ENCODE measurements at regions not wholly inside any gene's neighbourhood (a gene's known extent, or its start where the extent isn't known, plus 50 kb on each side); places are given as distances from the start of the nearest gene placed in this dataset.

DNA sequence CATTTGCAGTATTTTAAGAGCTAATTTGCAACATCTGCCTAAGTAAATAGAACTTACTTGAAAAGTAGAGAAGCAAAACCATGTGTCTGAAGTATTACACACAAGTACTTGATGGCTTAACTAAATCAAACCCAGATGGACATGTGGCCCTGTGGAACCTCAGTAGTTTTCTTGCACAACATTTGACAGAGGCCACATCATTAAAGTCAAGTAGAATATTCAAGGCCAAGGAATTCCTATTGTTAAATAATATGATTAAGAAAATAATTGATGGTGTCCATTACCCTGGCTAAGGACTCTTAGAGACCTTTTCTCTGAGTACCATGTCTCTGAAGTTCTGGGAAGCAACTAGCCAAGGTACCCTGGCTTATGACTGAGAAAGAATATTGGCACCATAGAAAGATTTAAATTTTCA lies 135.4 kb upstream of the OTUD4 start:
- H3K4me3 ChIP-seq, result no peak overlapping the region
- H3K4me1 ChIP-seq (ENCODE audit: low read depth), result no peaks in the 10 kb centered on the region
- TF ChIP-seq, protein P1, sequence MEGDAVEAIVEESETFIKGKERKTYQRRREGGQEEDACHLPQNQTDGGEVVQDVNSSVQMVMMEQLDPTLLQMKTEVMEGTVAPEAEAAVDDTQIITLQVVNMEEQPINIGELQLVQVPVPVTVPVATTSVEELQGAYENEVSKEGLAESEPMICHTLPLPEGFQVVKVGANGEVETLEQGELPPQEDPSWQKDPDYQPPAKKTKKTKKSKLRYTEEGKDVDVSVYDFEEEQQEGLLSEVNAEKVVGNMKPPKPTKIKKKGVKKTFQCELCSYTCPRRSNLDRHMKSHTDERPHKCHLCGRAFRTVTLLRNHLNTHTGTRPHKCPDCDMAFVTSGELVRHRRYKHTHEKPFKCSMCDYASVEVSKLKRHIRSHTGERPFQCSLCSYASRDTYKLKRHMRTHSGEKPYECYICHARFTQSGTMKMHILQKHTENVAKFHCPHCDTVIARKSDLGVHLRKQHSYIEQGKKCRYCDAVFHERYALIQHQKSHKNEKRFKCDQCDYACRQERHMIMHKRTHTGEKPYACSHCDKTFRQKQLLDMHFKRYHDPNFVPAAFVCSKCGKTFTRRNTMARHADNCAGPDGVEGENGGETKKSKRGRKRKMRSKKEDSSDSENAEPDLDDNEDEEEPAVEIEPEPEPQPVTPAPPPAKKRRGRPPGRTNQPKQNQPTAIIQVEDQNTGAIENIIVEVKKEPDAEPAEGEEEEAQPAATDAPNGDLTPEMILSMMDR (IDR thresholded peaks at IDR 0.05; ENCODE audit: low read depth, low read length), result no peak
- no peaks in the 10 kb centered on the region for H3K36me3 ChIP-seq
- H3K27me3 ChIP-seq, result no peaks in the 10 kb centered on the region
- H3K9me3 ChIP-seq (ENCODE audit: low read depth), result no peaks in the 10 kb centered on the region
- H3K27ac ChIP-seq, result no peak overlapping the region
- DNase-seq (ENCODE audit: low read depth in 1 of 2, low spot score in 1 of 2), result peak in 1 of 2 donors; percentile 12

DNA sequence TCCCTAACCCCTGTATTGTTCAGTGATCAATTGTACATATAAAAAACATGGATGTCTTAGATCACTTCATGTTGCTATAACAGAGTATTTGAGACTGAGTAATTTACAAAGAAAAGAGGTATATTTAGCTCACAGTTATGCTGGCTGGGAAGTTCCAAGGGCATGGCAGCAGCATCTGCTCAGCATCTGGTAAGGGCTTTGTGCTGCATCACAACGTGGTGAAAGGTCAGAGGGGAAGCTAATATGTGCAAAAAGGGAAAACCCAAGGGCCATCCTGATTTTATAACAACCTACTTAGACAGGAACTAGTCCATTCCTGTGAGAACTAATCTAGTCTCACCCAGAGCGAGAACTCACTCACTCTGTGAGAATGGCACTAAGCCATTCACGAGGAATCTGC lies 128.2 kb upstream of the OTUD4 start:
- TF ChIP-seq, protein P1 (IDR thresholded peaks at IDR 0.05; ENCODE audit: low read depth, low read length), result no peak
- Histone ChIP-seq H3K36me3 (no peaks in the 10 kb centered on the region), H3K4me1 (ENCODE audit: low read depth) (no peaks in the 10 kb centered on the region), H3K27me3 (no peaks in the 10 kb centered on the region), H3K27ac (no peak overlapping the region), H3K4me3 (no peak overlapping the region), H3K9me3 (ENCODE audit: low read depth) (no peaks in the 10 kb centered on the region)
- no peak for DNase-seq (ENCODE audit: low read depth in 1 of 2, low spot score in 1 of 2)

DNA sequence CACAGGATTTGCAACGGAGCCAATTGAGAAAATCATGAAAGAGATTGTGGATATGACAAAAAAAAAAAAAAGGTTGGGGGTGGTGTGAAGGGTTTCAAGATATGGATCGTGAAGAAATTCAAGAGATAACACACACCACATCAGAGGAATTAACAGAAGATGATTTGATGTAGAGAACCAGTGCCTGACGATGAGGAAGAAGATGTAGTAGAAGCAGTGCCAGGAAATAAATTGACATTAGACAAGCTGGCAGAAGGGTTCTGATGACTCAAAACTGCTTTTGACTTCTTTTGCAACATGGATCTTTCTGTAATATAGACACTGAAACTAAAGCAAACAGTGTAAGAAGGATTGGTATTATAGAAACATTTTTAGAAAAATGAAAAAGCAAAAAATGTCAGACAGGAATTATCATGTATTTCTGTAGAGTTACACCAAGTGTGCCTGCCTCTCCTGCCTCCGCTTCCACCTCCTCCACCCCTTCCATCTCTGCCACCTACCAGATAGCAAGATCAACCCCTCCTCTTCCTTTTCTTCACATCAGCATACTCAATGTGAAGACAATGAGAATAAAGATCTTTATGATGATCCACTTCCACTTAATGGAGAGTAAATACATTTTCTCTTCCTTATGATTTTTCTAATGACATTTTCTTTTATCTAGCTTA lies 127.5 kb upstream of the OTUD4 start:
- H3K27ac ChIP-seq, result no peak overlapping the region
- no peaks in the 10 kb centered on the region for H3K9me3 ChIP-seq (ENCODE audit: low read depth)
- no peak for DNase-seq (ENCODE audit: low read depth in 1 of 2, low spot score in 1 of 2)
- H3K27me3 ChIP-seq, result no peaks in the 10 kb centered on the region
- H3K4me1 ChIP-seq (ENCODE audit: low read depth), result no peaks in the 10 kb centered on the region
- TF ChIP-seq, protein P1 (IDR thresholded peaks at IDR 0.05; ENCODE audit: low read depth, low read length), result no peak
- H3K36me3 ChIP-seq, result no peaks in the 10 kb centered on the region
- no peak overlapping the region for H3K4me3 ChIP-seq

DNA sequence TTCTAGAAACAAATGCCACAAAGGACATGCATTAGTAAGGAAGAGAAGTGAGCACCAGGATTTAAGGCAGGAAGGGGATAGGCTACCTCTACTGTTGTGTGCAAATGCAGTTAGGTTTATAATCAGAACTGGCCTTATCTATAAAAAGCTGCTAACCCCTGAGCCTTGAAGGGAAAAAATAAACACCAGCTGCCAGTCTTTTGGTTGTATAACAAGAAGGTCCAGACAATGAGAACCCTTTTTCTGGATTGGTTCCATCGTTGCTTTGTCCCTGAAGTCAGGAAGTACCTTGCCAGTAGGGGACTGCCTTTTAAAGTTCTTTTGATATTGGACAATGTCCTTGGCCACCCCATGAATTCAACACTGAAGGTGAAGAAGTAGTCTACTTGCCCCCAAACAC lies 126.7 kb upstream of the OTUD4 start:
- Histone ChIP-seq H3K36me3 (no peaks in the 10 kb centered on the region), H3K9me3 (ENCODE audit: low read depth) (no peaks in the 10 kb centered on the region), H3K4me3 (no peak overlapping the region), H3K27ac (no peak overlapping the region), H3K4me1 (ENCODE audit: low read depth) (no peaks in the 10 kb centered on the region), H3K27me3 (no peaks in the 10 kb centered on the region)
- TF ChIP-seq, protein P1 (IDR thresholded peaks at IDR 0.05; ENCODE audit: low read depth, low read length), result no peak
- no peak for DNase-seq (ENCODE audit: low read depth in 1 of 2, low spot score in 1 of 2)

DNA sequence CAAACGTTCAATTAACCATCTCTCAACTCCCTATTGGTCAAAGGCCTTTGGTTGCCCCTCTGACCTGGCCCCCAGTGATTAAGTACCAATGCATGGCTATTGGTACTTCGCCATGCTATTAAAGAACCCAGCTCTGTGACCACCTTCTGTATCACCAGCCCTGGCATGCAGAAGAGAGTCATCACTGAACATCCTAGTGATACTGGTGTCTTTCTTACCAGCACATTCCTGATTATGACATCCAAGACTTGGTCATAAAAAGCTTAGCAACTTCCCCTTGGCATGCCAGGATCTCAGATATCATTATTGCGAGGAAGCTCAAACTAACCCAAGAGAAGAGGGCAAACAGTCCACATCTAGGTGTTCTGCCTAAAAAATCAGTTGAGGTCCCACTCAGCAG lies 122.3 kb upstream of the OTUD4 start:
- TF ChIP-seq, protein P1 (IDR thresholded peaks at IDR 0.05; ENCODE audit: low read depth, low read length), result no peak

More for the DNA sequence above, 122.3 kb upstream of the OTUD4 start:
- H3K27me3 ChIP-seq, result no peaks in the 10 kb centered on the region
- H3K27ac ChIP-seq, result no peak overlapping the region
- DNase-seq (ENCODE audit: low read depth in 1 of 2, low spot score in 1 of 2), result no peak
- H3K9me3 ChIP-seq (ENCODE audit: low read depth), result no peaks in the 10 kb centered on the region
- H3K4me1 ChIP-seq (ENCODE audit: low read depth), result no peaks in the 10 kb centered on the region
- H3K36me3 ChIP-seq, result no peaks in the 10 kb centered on the region
- no peak overlapping the region for H3K4me3 ChIP-seq

All from cardiac muscle cell (in vitro differentiated cells and primary cell).